SK-N-SH (cell line): ENCODE measurements at regions not wholly inside any gene's neighbourhood (a gene's known extent, or its start where the extent isn't known, plus 50 kb on each side); places are given as distances from the start of the nearest gene placed in this dataset.

Experiments
- CHD2 ChIP-seq: fragments of 150-350 bp; IDR thresholded peaks from 2 replicates; pipeline ENCODE4 v1.6.1; 2018; ENCODE audit warnings: low read length; ENCODE audit not compliant: partially characterized antibody
- CTCF ChIP-seq: fragments of 200-600 bp; sonication (generic); IDR thresholded peaks from 2 replicates; pipeline ENCODE4 v1.6.1; 2017; ENCODE audit warnings: antibody characterized with exemption, mild to moderate bottlenecking, moderate library complexity
- FOXM1 ChIP-seq: IDR thresholded peaks from 2 replicates; pipeline ENCODE4 v1.4.0; 2012; ENCODE audit warnings: low read depth, mild to moderate bottlenecking
- GATA2 ChIP-seq: sonication (generic); formaldehyde crosslinking; IDR thresholded peaks from 2 replicates; pipeline ENCODE4 v1.5.0; 2020; ENCODE audit warnings: mild to moderate bottlenecking, missing genetic modification reagents
- RAD21 ChIP-seq: IDR thresholded peaks from 2 replicates; pipeline ENCODE4 v1.6.1; 2012; ENCODE audit warnings: mild to moderate bottlenecking, low read length
- SIN3A ChIP-seq: IDR thresholded peaks from 2 replicates; pipeline ENCODE4 v1.6.1; 2012; ENCODE audit warnings: low read depth, mild to moderate bottlenecking, low read length, moderate library complexity, borderline replicate concordance
- TCF12 ChIP-seq: IDR thresholded peaks from 2 replicates; pipeline ENCODE4 v1.4.0; 2012
- USF2 ChIP-seq: fragments of 150-350 bp; IDR thresholded peaks from 2 replicates; pipeline ENCODE4 v1.6.1; 2017; ENCODE audit warnings: antibody characterized with exemption, low read length, low read depth, borderline replicate concordance
- YY1 ChIP-seq: IDR thresholded peaks from 2 replicates; pipeline ENCODE4 v1.4.0; 2012; ENCODE audit warnings: low read depth, mild to moderate bottlenecking
- ZBTB33 ChIP-seq: IDR thresholded peaks from 2 replicates; pipeline ENCODE4 v1.4.0; 2012; ENCODE audit warnings: low read depth, borderline replicate concordance

- TF ChIP-seq RAD21: no peak
- no peak for TF ChIP-seq CTCF
- no peak for TF ChIP-seq FOXM1
- no peak for TF ChIP-seq ZBTB33
- TF ChIP-seq USF2: no peak
- no peak for TF ChIP-seq SIN3A
- no peak for TF ChIP-seq GATA2
- TF ChIP-seq CHD2: no peak
- no peak for TF ChIP-seq YY1
- no peak for TF ChIP-seq TCF12
Observed at GRCh38 chr5:166022065-166022464, 2269.4 kb upstream of the WWC1 start.
